ENCODE measurements at regions not wholly inside any gene's neighbourhood (a gene's known extent, or its start where the extent isn't known, plus 50 kb on each side); places are given as distances from the start of the nearest gene placed in this dataset.

DNA sequence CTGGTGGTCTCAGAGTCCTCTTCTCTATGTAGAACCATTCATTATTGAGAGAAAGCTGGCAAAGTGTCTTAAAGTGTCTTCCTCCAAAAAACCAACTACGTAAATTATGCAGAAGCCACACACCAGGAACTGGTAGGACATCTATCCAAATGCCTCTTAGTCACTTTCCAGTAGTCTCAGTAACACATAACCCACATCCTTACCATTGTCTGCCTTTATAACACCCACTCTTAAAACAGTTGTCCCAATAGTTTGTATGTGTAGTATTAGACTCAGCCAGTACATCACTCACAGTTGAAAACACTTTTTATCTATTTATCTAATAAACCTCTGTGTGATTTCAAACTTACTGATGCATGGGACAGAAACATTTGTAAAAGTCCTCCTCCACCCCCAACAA, 143.6 kb upstream of the HNRNPA3 start:
- H3K4ac ChIP-seq (ENCODE audit: low read depth in 1 of 2, low read length in 2 of 2), result no peak overlapping the region
- no peak overlapping the region for H3K14ac ChIP-seq (ENCODE audit: low read length in 2 of 2)
- H3K4me3 ChIP-seq (ENCODE audit: insufficient read depth in 1 of 2, low read depth in 1 of 2, low read length in 2 of 2), result no peak overlapping the region
- H2AK5ac ChIP-seq (ENCODE audit: low read length, severe bottlenecking), result no peak overlapping the region
- no peak overlapping the region for H2BK120ac ChIP-seq (ENCODE audit: low read depth, low read length)
- no peaks in the 10 kb centered on the region for H3K36me3 ChIP-seq (ENCODE audit: control insufficient read depth in 1 of 2, insufficient read depth in 2 of 2, low read depth in 1 of 2, low read length in 2 of 2)
- no peak overlapping the region for H2AFZ ChIP-seq (ENCODE audit: low read depth, low read length)
- H4K8ac ChIP-seq (ENCODE audit: low read length), result no peak overlapping the region
- H3K27me3 ChIP-seq (ENCODE audit: control insufficient read depth in 1 of 2, insufficient read depth in 1 of 2, low read length in 2 of 2), result peaks cover 0 to 3% of the 10 kb centered on the region in 2 experiments
- no peaks in the 10 kb centered on the region for H3K9me3 ChIP-seq (ENCODE audit: control insufficient read depth, low read length)
- no peak overlapping the region for H3K4me2 ChIP-seq (ENCODE audit: low read length, poor library complexity, severe bottlenecking)
- H3K18ac ChIP-seq (ENCODE audit: low read depth in 1 of 2, low read length in 2 of 2), result no peak overlapping the region
- H3K27ac ChIP-seq (ENCODE audit: low read length, poor library complexity, severe bottlenecking), result no peak overlapping the region
- H3K79me1 ChIP-seq (replicated peaks; ENCODE audit: low read length, poor library complexity, severe bottlenecking), result no peaks in the 10 kb centered on the region
- no peak overlapping the region for H2BK12ac ChIP-seq (ENCODE audit: low read length in 2 of 2)
- no peaks in the 10 kb centered on the region for H3K4me1 ChIP-seq (ENCODE audit: control insufficient read depth, insufficient read depth, low read depth, low read length)
- H3K9ac ChIP-seq (ENCODE audit: low read length), result no peak overlapping the region
- H4K91ac ChIP-seq (ENCODE audit: low read length), result no peak overlapping the region
- no peak overlapping the region for H2BK15ac ChIP-seq (ENCODE audit: low read depth, poor library complexity, severe bottlenecking)
- WGBS, result 83% methylated on average over 1 of the region's 1 CpG
- no peak for DNase-seq
- no peak overlapping the region for H2BK5ac ChIP-seq (ENCODE audit: low read depth, low read length, poor library complexity, severe bottlenecking)
- no peak overlapping the region for H3K23ac ChIP-seq (ENCODE audit: low read length in 2 of 2)

DNA sequence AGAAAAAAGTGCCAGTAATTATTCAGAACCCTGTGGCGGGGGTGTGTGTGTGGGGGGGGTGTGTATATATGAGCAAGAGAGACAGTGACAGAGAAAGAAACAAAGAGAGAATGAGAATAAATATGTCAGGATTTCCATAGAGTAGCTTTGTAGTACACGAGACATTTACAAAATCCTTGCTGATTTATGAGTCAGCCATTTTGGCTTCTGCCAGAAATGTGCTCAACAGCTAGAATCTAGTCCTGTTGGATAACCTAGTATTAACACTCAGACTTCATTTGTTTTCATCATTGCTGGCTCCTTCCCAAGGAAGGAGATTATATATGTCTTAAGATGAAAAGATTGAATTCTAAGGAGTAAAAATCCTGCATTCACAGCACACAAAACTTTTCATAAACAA, 140.5 kb upstream of the HNRNPA3 start:
- Histone ChIP-seq H2AK5ac (ENCODE audit: low read length, severe bottlenecking) (no peak overlapping the region), H2BK5ac (ENCODE audit: low read depth, low read length, poor library complexity, severe bottlenecking) (no peak overlapping the region), H3K36me3 (ENCODE audit: control insufficient read depth in 1 of 2, insufficient read depth in 2 of 2, low read depth in 1 of 2, low read length in 2 of 2) (no peaks in the 10 kb centered on the region), H3K9ac (ENCODE audit: low read length) (no peak overlapping the region), H3K4me1 (ENCODE audit: control insufficient read depth, insufficient read depth, low read depth, low read length) (no peaks in the 10 kb centered on the region), H2BK12ac (ENCODE audit: low read length in 2 of 2) (no peak overlapping the region), H3K4me2 (ENCODE audit: low read length, poor library complexity, severe bottlenecking) (no peak overlapping the region), H2AFZ (ENCODE audit: low read depth, low read length) (no peak overlapping the region), H3K79me1 (replicated peaks; ENCODE audit: low read length, poor library complexity, severe bottlenecking) (no peaks in the 10 kb centered on the region), H2BK120ac (ENCODE audit: low read depth, low read length) (no peak overlapping the region), H3K27ac (ENCODE audit: low read length, poor library complexity, severe bottlenecking) (no peak overlapping the region), H3K9me3 (ENCODE audit: control insufficient read depth, low read length) (no peaks in the 10 kb centered on the region), H4K8ac (ENCODE audit: low read length) (no peak overlapping the region), H3K4ac (ENCODE audit: low read depth in 1 of 2, low read length in 2 of 2) (no peak overlapping the region), H4K91ac (ENCODE audit: low read length) (no peak overlapping the region), H2BK15ac (ENCODE audit: low read depth, poor library complexity, severe bottlenecking) (no peak overlapping the region), H3K14ac (ENCODE audit: low read length in 2 of 2) (no peak overlapping the region), H3K18ac (ENCODE audit: low read depth in 1 of 2, low read length in 2 of 2) (no peak overlapping the region), H3K23ac (ENCODE audit: low read length in 2 of 2) (no peak overlapping the region), H3K4me3 (ENCODE audit: insufficient read depth in 1 of 2, low read depth in 1 of 2, low read length in 2 of 2) (no peak overlapping the region), H3K27me3 (ENCODE audit: control insufficient read depth in 1 of 2, insufficient read depth in 1 of 2, low read length in 2 of 2) (peaks cover 0 to 6% of the 10 kb centered on the region in 2 experiments)
- DNase-seq, result no peak
- WGBS, result 65% methylated on average over 2 of the region's 2 CpGs

DNA sequence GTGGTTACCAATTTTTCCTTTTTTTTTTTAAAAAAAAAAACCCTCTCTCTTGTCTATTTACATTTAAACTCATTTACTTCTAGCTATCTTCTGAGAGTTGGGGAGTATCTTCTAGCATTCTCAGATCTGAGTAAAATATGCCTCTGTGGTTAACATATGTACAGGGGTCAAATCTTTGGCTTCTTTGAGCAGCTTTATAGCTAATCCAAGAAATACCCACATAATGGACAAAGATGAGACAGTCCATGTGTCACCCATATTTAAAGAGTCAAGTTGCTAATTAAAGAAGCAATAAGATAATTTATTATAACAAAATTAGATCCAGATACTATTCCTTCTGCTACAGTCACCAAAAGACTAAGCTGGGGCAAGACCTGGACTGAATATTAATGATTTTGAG, 139.0 kb upstream of the HNRNPA3 start:
- no peak overlapping the region for H2BK12ac ChIP-seq (ENCODE audit: low read length in 2 of 2)
- H4K91ac ChIP-seq (ENCODE audit: low read length), result no peak overlapping the region
- DNase-seq, result no peak
- H4K8ac ChIP-seq (ENCODE audit: low read length), result no peak overlapping the region
- H3K36me3 ChIP-seq (ENCODE audit: control insufficient read depth in 1 of 2, insufficient read depth in 2 of 2, low read depth in 1 of 2, low read length in 2 of 2), result no peaks in the 10 kb centered on the region
- H3K23ac ChIP-seq (ENCODE audit: low read length in 2 of 2), result no peak overlapping the region
- no peak overlapping the region for H3K4ac ChIP-seq (ENCODE audit: low read depth in 1 of 2, low read length in 2 of 2)
- H2BK5ac ChIP-seq (ENCODE audit: low read depth, low read length, poor library complexity, severe bottlenecking), result no peak overlapping the region
- no peak overlapping the region for H2BK15ac ChIP-seq (ENCODE audit: low read depth, poor library complexity, severe bottlenecking)
- H3K27ac ChIP-seq (ENCODE audit: low read length, poor library complexity, severe bottlenecking), result no peak overlapping the region
- no peaks in the 10 kb centered on the region for H3K79me1 ChIP-seq (replicated peaks; ENCODE audit: low read length, poor library complexity, severe bottlenecking)
- no peak overlapping the region for H3K9ac ChIP-seq (ENCODE audit: low read length)
- H3K4me1 ChIP-seq (ENCODE audit: control insufficient read depth, insufficient read depth, low read depth, low read length), result no peaks in the 10 kb centered on the region
- H3K4me2 ChIP-seq (ENCODE audit: low read length, poor library complexity, severe bottlenecking), result no peak overlapping the region
- no peak overlapping the region for H3K18ac ChIP-seq (ENCODE audit: low read depth in 1 of 2, low read length in 2 of 2)
- no peak overlapping the region for H3K4me3 ChIP-seq (ENCODE audit: insufficient read depth in 1 of 2, low read depth in 1 of 2, low read length in 2 of 2)
- H2AK5ac ChIP-seq (ENCODE audit: low read length, severe bottlenecking), result no peak overlapping the region
- H2BK120ac ChIP-seq (ENCODE audit: low read depth, low read length), result no peak overlapping the region
- H3K9me3 ChIP-seq (ENCODE audit: control insufficient read depth, low read length), result no peaks in the 10 kb centered on the region
- H2AFZ ChIP-seq (ENCODE audit: low read depth, low read length), result no peak overlapping the region
- H3K27me3 ChIP-seq (ENCODE audit: control insufficient read depth in 1 of 2, insufficient read depth in 1 of 2, low read length in 2 of 2), result peaks cover 0 to 6% of the 10 kb centered on the region in 2 experiments
- H3K14ac ChIP-seq (ENCODE audit: low read length in 2 of 2), result no peak overlapping the region

DNA sequence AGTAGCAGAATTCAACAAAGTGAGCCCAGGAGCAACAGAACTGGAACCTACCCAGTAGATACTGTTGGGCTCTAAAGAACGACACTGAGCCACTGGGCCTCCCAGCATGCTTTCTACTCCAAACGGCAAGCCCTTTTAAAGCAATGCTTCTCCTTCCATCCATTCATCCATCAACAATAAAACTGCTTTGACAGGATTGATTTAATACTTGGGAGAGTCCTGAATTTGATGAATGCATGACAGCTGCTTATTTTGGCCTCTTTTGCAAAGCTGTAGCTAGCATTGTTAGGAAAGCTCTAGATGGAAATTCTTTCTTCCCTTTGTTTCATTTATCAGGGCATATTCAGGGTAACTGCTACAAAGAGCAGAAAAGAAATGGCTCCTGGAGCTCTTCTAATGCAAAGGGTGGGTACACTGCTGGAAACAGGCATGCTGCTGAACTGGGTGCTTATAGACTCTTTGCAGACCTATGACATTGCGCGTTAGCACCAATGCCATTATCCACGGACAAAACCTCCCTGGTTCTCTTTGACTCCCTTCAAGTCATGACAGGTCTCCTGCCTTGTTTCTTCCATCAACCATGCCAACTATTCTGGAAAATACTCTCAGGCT, 138.4 kb upstream of the HNRNPA3 start:
- Histone ChIP-seq H2BK120ac (ENCODE audit: low read depth, low read length) (no peak overlapping the region), H3K4ac (ENCODE audit: low read depth in 1 of 2, low read length in 2 of 2) (no peak overlapping the region), H3K4me1 (ENCODE audit: control insufficient read depth, insufficient read depth, low read depth, low read length) (no peaks in the 10 kb centered on the region), H2BK12ac (ENCODE audit: low read length in 2 of 2) (no peak overlapping the region), H2AFZ (ENCODE audit: low read depth, low read length) (no peak overlapping the region), H2AK5ac (ENCODE audit: low read length, severe bottlenecking) (no peak overlapping the region), H3K18ac (ENCODE audit: low read depth in 1 of 2, low read length in 2 of 2) (no peak overlapping the region), H3K9me3 (ENCODE audit: control insufficient read depth, low read length) (no peaks in the 10 kb centered on the region), H2BK5ac (ENCODE audit: low read depth, low read length, poor library complexity, severe bottlenecking) (no peak overlapping the region), H3K79me1 (replicated peaks; ENCODE audit: low read length, poor library complexity, severe bottlenecking) (no peaks in the 10 kb centered on the region), H3K4me2 (ENCODE audit: low read length, poor library complexity, severe bottlenecking) (no peak overlapping the region), H3K27me3 (ENCODE audit: control insufficient read depth in 1 of 2, insufficient read depth in 1 of 2, low read length in 2 of 2) (peaks cover 0 to 6% of the 10 kb centered on the region in 2 experiments), H3K14ac (ENCODE audit: low read length in 2 of 2) (no peak overlapping the region), H3K36me3 (ENCODE audit: control insufficient read depth in 1 of 2, insufficient read depth in 2 of 2, low read depth in 1 of 2, low read length in 2 of 2) (no peaks in the 10 kb centered on the region), H3K9ac (ENCODE audit: low read length) (no peak overlapping the region), H2BK15ac (ENCODE audit: low read depth, poor library complexity, severe bottlenecking) (no peak overlapping the region), H4K8ac (ENCODE audit: low read length) (no peak overlapping the region), H3K4me3 (ENCODE audit: insufficient read depth in 1 of 2, low read depth in 1 of 2, low read length in 2 of 2) (no peak overlapping the region), H3K27ac (ENCODE audit: low read length, poor library complexity, severe bottlenecking) (no peak overlapping the region), H3K23ac (ENCODE audit: low read length in 2 of 2) (no peak overlapping the region), H4K91ac (ENCODE audit: low read length) (no peak overlapping the region)
- 96% methylated on average over 3 of the region's 5 CpGs for WGBS
- no peak for DNase-seq
